GM13976 (cell line): ENCODE measurements at regions not wholly inside any gene's neighbourhood (a gene's known extent, or its start where the extent isn't known, plus 50 kb on each side); places are given as distances from the start of the nearest gene placed in this dataset.

Experiments used
- DNase-seq: peaks from one replicate; pipeline ENCODE4 v3.0.0; 2012; ENCODE audit warnings: low spot score
- in situ Hi-C: fragments of 300-500 bp; cut with MboI; formaldehyde crosslinking; loops from one replicate; pipeline ENCODE4 v1.12.0; 2022; ENCODE audit warnings: low sequenced_read_pairs, mixed read lengths, inconsistent platforms; ENCODE audit not compliant: unreplicated experiment
- TF ChIP-seq, protein P1 (sequence below): IDR thresholded peaks from 2 replicates; pipeline ENCODE4 v1.5.1; 2012; ENCODE audit warnings: borderline replicate concordance, mild to moderate bottlenecking; ENCODE audit not compliant: insufficient read depth; ENCODE audit errors: extremely low read depth, missing control alignments, control extremely low read depth

DNA sequence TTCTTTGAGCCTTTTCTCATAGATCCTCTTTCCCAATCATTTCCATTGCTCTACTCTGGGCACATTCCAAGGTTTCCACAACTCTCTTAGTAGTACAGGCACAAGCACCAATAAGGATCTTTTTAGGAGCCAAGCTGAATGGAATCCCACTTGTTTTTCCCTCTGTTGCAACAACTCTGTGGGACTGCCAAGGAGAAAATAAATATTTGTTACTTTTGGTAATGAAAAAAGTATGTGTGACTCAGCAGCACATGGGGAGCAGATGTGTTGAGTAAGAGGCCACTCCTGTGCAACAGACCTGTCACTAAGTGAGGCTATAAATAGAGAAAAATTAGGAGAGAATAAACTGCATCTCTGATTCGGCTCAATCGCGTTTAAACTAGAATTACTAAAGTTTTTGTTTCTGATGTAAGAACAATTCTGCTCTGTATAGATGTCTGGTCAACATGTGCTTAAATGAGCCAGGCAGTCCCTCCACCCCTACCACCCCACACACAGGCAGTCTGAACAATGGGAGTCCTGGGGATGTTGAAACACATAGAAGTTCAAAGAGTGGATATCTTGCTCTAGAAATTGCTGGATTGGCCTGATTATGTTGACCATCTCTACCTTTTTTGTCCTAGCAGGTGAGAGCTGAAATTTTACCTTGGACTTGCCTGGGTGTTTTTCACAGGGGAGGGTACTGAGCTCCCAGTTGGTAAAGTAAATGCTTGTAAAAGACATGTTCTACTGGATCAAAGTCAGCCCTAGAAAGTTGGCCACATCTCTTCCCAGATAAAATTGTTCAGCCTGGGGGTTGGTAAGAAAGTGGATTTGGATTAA lies 244.3 kb upstream of the NOVA1 start:
- DNase-seq, result no peak
- TF ChIP-seq, protein P1, sequence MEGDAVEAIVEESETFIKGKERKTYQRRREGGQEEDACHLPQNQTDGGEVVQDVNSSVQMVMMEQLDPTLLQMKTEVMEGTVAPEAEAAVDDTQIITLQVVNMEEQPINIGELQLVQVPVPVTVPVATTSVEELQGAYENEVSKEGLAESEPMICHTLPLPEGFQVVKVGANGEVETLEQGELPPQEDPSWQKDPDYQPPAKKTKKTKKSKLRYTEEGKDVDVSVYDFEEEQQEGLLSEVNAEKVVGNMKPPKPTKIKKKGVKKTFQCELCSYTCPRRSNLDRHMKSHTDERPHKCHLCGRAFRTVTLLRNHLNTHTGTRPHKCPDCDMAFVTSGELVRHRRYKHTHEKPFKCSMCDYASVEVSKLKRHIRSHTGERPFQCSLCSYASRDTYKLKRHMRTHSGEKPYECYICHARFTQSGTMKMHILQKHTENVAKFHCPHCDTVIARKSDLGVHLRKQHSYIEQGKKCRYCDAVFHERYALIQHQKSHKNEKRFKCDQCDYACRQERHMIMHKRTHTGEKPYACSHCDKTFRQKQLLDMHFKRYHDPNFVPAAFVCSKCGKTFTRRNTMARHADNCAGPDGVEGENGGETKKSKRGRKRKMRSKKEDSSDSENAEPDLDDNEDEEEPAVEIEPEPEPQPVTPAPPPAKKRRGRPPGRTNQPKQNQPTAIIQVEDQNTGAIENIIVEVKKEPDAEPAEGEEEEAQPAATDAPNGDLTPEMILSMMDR, result no peak
- in situ Hi-C loops, result no loop called here

DNA sequence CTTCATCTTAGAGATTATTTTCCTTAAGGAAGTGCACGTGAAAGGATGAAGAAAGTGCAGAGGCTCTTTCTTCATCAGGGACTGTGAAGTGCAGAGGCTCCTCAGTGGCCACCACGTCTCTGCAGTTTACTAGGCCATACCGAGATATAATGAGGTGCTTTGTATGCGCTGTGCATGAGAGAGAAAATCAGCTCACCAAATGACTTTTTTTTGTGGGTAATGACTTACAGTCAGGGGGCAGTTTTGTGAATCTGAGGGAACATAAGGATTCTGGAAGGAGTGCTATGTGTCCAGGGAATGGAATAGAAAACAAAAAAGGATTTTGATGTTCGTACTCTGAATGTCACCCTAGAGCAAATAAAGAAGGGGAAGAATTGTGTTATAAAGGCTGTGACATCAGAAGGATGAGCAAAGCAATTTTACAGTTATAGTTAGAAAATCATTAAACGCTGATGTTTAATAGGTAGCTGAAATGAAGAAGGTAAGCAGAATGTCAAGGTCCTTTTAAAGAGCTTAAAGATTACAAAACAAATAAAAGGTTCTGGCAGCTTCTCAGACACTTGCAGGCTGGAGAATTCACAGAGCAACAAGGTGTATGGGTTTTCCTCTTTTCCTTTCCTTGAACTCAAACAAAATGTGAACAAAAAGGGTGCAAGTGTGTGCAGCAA lies 247.5 kb upstream of the NOVA1 start:
- in situ Hi-C loops, result no loop called here
- DNase-seq, result no peak
- TF ChIP-seq, protein P1, result no peak

DNA sequence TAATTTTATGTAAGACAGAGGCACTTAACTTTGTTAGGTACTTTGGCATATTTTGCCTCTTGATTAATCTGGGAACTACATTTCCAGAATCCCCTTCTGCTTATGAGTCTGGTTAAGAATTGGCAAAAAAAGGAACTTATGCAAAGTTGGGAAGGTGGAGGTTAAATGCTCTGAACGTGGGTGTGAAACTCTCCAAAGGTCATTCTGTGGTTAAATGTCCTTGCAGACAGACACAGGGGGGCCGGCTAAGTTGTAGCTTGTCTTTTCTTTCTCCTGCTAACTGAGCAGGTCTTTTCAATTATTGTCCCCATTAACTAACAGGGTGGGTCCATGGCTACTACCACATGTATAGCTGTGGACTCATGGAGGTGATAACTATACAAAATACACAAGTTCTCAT lies 248.6 kb upstream of the NOVA1 start:
- TF ChIP-seq, protein P1, result no peak
- DNase-seq, result no peak
- in situ Hi-C loops, result no loop called here

- in situ Hi-C loops, result no loop called here
- no peak for DNase-seq
- TF ChIP-seq, protein P1, result no peak
Observed at GRCh38 chr14:26849514-26849913, 251.7 kb upstream of the NOVA1 start.

DNA sequence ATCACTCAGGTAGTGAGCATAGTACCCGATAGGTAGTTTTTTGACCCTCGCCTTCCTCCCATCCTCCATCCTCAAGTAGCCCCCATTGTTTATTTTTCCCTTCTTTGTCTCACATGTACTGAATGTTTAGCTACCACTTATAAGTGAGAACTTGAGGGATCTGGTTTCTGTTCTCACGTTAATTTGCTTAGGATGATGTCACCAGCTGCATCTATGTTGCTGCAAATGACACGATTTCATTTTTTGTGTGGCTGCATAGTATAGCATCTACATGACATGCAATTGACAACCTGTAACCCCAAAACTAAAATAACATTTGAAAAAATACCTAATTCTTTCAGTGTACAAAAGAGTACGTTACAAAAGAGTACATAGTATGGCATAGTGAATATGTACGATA lies 254.0 kb upstream of the NOVA1 start:
- DNase-seq, result no peak
- TF ChIP-seq, protein P1, result no peak
- in situ Hi-C loops, result no loop called here

GRCh38 chr14:26855077-26855753 lies 257.4 kb upstream of the NOVA1 start:
- DNase-seq, result no peak
- in situ Hi-C loops, result no loop called here
- TF ChIP-seq, protein P1, result no peak
